Natural killer cell (primary cell): ENCODE measurements at regions not wholly inside any gene's neighbourhood (a gene's known extent, or its start where the extent isn't known, plus 50 kb on each side); places are given as distances from the start of the nearest gene placed in this dataset.

Source experiments
- ATAC-seq, 3 donors: fragments of 150-1000 bp in 2 of 3; fragments of 200-7000 bp in 1 of 3; cut with Tn5 transposase; 1 replicate in 1 of 3; 2 replicates in 2 of 3; pipeline ENCODE4 v1.10.0; 2021; ENCODE audit warnings: mild to moderate bottlenecking in 2 of 3, moderate library complexity in 2 of 3
- DNase-seq, 2 donors: peaks; one replicate each; pipeline versions ENCODE4 v3.0.0 to v3.0.0-alpha.2; 2013 to 2021; ENCODE audit warnings: mixed read lengths in 1 of 2
- H3K27ac ChIP-seq: one replicate; pipeline ENCODE4 v1.5.1; 2013; ENCODE audit warnings: mild to moderate bottlenecking, low read length
- H3K27me3 ChIP-seq: one replicate; pipeline ENCODE4 v1.6.1; 2013; ENCODE audit warnings: low read length; ENCODE audit not compliant: control insufficient read depth, insufficient read depth
- H3K36me3 ChIP-seq: one replicate; pipeline ENCODE4 v1.6.1; 2013; ENCODE audit warnings: low read length; ENCODE audit not compliant: control insufficient read depth, insufficient read depth
- H3K4me1 ChIP-seq: one replicate; pipeline ENCODE4 v1.6.1; 2013; ENCODE audit warnings: low read length; ENCODE audit not compliant: control insufficient read depth, insufficient read depth
- H3K4me3 ChIP-seq: one replicate; pipeline ENCODE4 v1.5.1; 2013; ENCODE audit warnings: low read length
- H3K9me3 ChIP-seq: one replicate; pipeline ENCODE4 v1.6.1; 2013; ENCODE audit warnings: low read length; ENCODE audit not compliant: control insufficient read depth, insufficient read depth
- H3K27ac Mint-ChIP-seq, 2 donors: one replicate each; pipeline ENCODE4 v1.8.0; 2022; ENCODE audit warnings: mild to moderate bottlenecking in 2 of 2, mixed read lengths in 2 of 2, moderate library complexity in 1 of 2
- H3K27me3 Mint-ChIP-seq, 2 donors: one replicate each; pipeline ENCODE4 v1.8.0; 2022; ENCODE audit warnings: low read depth in 2 of 2, mixed read lengths in 2 of 2
- H3K36me3 Mint-ChIP-seq: one replicate; pipeline ENCODE4 v1.8.0; 2022; ENCODE audit warnings: mixed read lengths
- H3K4me1 Mint-ChIP-seq, 2 donors: one replicate each; pipeline ENCODE4 v1.8.0; 2022; ENCODE audit warnings: mixed read lengths in 2 of 2
- H3K4me3 Mint-ChIP-seq: one replicate; pipeline ENCODE4 v1.8.0; 2022; ENCODE audit warnings: mild to moderate bottlenecking, moderate library complexity, mixed read lengths
- H3K9me3 Mint-ChIP-seq, 2 donors: one replicate each; pipeline ENCODE4 v1.8.0; 2022; ENCODE audit warnings: mixed read lengths in 2 of 2
- WGBS: methylation state at CpG from one replicate; pipeline ENCODE4 v1.1.7; 2013; ENCODE audit warnings: missing lambda C conversion rate; ENCODE audit not compliant: insufficient coverage; 5-methylcytosine and 5-hydroxymethylcytosine counted together
- intact Hi-C: fragments of 100-400 bp; cut with micrococcal nuclease; formaldehyde crosslinking; loops from one replicate; pipeline ENCODE4 v1.14.2; 2022
- TF ChIP-seq, protein P1 (sequence below): fragments of 200-600 bp; IDR thresholded peaks from one replicate; pipeline ENCODE4 v1.8.0; 2022; ENCODE audit warnings: antibody characterized with exemption

DNA sequence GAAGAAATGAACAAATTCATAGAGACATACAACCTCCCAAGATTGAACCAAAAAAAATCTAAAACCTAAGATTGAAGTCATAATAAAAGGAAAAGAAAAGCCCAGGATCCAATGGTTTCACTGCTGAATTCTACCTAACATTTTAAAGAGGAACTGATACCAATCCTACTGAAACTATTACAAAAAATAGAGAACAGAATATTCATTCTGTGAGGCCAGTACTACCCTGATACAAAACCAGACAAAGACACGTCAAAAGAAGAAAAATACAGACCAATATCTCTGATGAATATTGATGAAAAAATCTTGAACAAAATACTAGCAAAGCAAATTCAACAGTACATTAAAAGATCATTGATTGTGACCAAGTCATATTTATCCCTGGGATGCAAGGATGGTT, 128.5 kb upstream of the STEAP1 start:
- no peaks in the 10 kb centered on the region for H3K36me3 ChIP-seq
- Mint-ChIP-seq H3K27me3 (no peaks in the 10 kb centered on the region), H3K36me3 (peaks cover 16% of the 10 kb centered on the region), H3K27ac (no peak overlapping the region), H3K4me1 (no peaks in the 10 kb centered on the region), H3K4me3 (no peak overlapping the region), H3K9me3 (peaks cover 9 to 27% of the 10 kb centered on the region in 2 donors)
- TF ChIP-seq, protein P1, sequence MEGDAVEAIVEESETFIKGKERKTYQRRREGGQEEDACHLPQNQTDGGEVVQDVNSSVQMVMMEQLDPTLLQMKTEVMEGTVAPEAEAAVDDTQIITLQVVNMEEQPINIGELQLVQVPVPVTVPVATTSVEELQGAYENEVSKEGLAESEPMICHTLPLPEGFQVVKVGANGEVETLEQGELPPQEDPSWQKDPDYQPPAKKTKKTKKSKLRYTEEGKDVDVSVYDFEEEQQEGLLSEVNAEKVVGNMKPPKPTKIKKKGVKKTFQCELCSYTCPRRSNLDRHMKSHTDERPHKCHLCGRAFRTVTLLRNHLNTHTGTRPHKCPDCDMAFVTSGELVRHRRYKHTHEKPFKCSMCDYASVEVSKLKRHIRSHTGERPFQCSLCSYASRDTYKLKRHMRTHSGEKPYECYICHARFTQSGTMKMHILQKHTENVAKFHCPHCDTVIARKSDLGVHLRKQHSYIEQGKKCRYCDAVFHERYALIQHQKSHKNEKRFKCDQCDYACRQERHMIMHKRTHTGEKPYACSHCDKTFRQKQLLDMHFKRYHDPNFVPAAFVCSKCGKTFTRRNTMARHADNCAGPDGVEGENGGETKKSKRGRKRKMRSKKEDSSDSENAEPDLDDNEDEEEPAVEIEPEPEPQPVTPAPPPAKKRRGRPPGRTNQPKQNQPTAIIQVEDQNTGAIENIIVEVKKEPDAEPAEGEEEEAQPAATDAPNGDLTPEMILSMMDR = no peak
- DNase-seq (no peak), ATAC-seq (no peak)
- H3K4me3 ChIP-seq = no peak overlapping the region
- no peaks in the 10 kb centered on the region for H3K27me3 ChIP-seq
- 80% methylated on average over 1 of the region's 1 CpG for WGBS
- no peak overlapping the region for H3K27ac ChIP-seq
- no peaks in the 10 kb centered on the region for H3K9me3 ChIP-seq
- intact Hi-C loops = no loop called here
- H3K4me1 ChIP-seq = no peaks in the 10 kb centered on the region

DNA sequence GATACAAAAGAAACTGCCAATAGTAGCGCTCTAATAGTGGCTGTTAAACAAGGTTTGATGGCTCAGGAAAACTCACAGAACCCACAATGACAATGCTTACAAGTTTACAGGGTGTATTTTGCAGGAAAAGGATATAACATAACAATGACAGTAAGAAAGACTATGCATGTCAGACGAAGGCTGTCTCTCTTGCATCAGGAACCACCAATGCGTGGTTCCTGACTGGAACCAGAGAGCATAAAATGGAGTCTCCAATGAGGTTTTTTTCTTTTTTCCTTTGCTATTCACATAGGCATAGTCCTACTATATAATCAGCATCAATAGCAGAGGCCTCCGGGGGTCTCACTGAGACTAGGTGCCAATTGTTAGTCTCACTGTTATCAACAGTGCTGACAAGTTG, 120.4 kb upstream of the STEAP1 start:
- no peaks in the 10 kb centered on the region for H3K4me1 Mint-ChIP-seq
- Histone ChIP-seq H3K36me3 (no peaks in the 10 kb centered on the region), H3K4me3 (no peak overlapping the region), H3K9me3 (no peaks in the 10 kb centered on the region), H3K27me3 (no peaks in the 10 kb centered on the region), H3K4me1 (no peaks in the 10 kb centered on the region), H3K27ac (no peak overlapping the region)
- TF ChIP-seq, protein P1 = no peak
- ATAC-seq = no peak
- 81% methylated on average over 4 of the region's 4 CpGs for WGBS
- peaks cover 13 to 17% of the 10 kb centered on the region in 2 donors for H3K9me3 Mint-ChIP-seq
- intact Hi-C loops = no loop called here
- H3K4me3 Mint-ChIP-seq = no peak overlapping the region
- no peak for DNase-seq
- H3K27me3 Mint-ChIP-seq = no peaks in the 10 kb centered on the region
- H3K27ac Mint-ChIP-seq = no peak overlapping the region
- no peaks in the 10 kb centered on the region for H3K36me3 Mint-ChIP-seq

DNA sequence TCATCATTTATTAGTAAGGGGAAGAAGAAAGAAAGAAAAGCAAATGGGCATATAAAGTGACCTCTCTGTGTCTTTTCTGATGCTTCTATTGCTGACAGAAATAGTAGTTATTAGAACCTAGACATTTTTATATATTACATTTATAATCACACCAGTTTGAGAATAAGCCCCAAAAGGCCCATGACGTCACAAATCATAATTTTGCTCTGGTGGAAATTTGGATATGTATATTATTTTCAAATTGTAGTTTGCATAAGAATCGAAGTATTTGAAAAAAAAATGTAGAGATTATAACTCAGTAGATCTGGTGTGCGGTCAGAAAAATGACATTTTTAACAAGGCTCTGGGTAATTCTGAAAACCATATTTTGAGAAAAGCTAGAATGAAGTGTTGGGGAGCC, 101.2 kb upstream of the STEAP1 start:
- intact Hi-C loops = no loop called here
- no peaks in the 10 kb centered on the region for H3K9me3 ChIP-seq
- ATAC-seq (no peak), DNase-seq (no peak)
- no peak overlapping the region for H3K27ac ChIP-seq
- Mint-ChIP-seq H3K36me3 (no peaks in the 10 kb centered on the region), H3K27ac (no peak overlapping the region), H3K27me3 (no peaks in the 10 kb centered on the region), H3K9me3 (peaks cover 8 to 10% of the 10 kb centered on the region in 2 donors), H3K4me1 (no peaks in the 10 kb centered on the region), H3K4me3 (no peak overlapping the region)
- H3K4me1 ChIP-seq = no peaks in the 10 kb centered on the region
- no peaks in the 10 kb centered on the region for H3K36me3 ChIP-seq
- 85% methylated on average over 3 of the region's 3 CpGs for WGBS
- TF ChIP-seq, protein P1 = no peak
- no peak overlapping the region for H3K4me3 ChIP-seq
- H3K27me3 ChIP-seq = no peaks in the 10 kb centered on the region

DNA sequence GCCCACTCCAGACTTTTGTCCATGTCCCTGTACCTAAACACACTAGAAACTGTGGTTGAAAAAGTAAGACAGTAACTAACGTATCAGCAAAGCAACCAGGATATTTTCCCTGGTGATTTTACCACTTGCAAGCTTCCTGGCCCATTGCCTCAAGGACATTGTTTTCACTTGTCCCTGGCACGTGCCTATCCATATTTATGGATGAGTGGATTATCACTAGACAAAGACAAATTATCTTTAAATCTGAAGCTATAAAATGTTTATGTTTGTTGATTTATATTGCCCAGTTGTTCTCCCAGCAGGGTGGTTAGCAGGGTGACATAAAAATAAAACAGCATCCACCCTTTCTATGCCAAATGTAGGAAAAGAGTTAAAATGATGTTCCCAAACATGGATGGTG, 93.2 kb upstream of the STEAP1 start:
- no peak overlapping the region for H3K4me3 ChIP-seq
- H3K9me3 ChIP-seq = no peaks in the 10 kb centered on the region
- TF ChIP-seq, protein P1 = no peak
- WGBS = 85% methylated on average over 2 of the region's 2 CpGs
- intact Hi-C loops = no loop called here
- H3K27me3 Mint-ChIP-seq = no peaks in the 10 kb centered on the region
- H3K4me1 ChIP-seq = no peaks in the 10 kb centered on the region
- H3K27me3 ChIP-seq = no peaks in the 10 kb centered on the region
- ATAC-seq (no peak), DNase-seq (no peak)
- no peak overlapping the region for H3K27ac Mint-ChIP-seq
- no peak overlapping the region for H3K27ac ChIP-seq
- no peaks in the 10 kb centered on the region for H3K4me1 Mint-ChIP-seq
- no peak overlapping the region for H3K4me3 Mint-ChIP-seq
- no peaks in the 10 kb centered on the region for H3K36me3 Mint-ChIP-seq
- H3K36me3 ChIP-seq = no peaks in the 10 kb centered on the region
- H3K9me3 Mint-ChIP-seq = peaks cover 0 to 2% of the 10 kb centered on the region in 2 donors
